Gastroesophageal sphincter (tissue), 4 donors: ENCODE measurements at regions not wholly inside any gene's neighbourhood (a gene's known extent, or its start where the extent isn't known, plus 50 kb on each side); places are given as distances from the start of the nearest gene placed in this dataset.
"Not testable (repeated sequence)": the region's sequence is repeated elsewhere in the genome, so short reads cannot be mapped to it uniquely, and the experiment has no call there.

ENCODE experiments used
- ATAC-seq: fragments of 150-250 bp; one replicate; pipeline ENCODE4 v1.9.1; 2016; ENCODE audit warnings: mild to moderate bottlenecking, moderate library complexity
- H3K27ac ChIP-seq, 4 donors: fragments of 200-600 bp; sonication (generic) in 3 of 4; 1 replicate in 3 of 4; 2 replicates in 1 of 4; pipeline ENCODE4 v1.5.1; 2016 to 2019
- H3K27me3 ChIP-seq: fragments of 200-600 bp; sonication (generic); one replicate; pipeline ENCODE4 v1.5.1; 2019
- H3K36me3 ChIP-seq, 2 donors: fragments of 200-600 bp; sonication (generic); one replicate each; pipeline ENCODE4 v1.5.1; 2019; ENCODE audit warnings: control low read depth in 1 of 2
- H3K4me1 ChIP-seq, 3 donors: fragments of 200-600 bp; sonication (generic); 1 replicate in 2 of 3; 2 replicates in 1 of 3; pipeline ENCODE4 v1.5.1; 2016 to 2019; ENCODE audit warnings: control low read depth in 2 of 3
- H3K4me3 ChIP-seq, 2 donors: fragments of 200-600 bp; sonication (generic); one replicate each; pipeline ENCODE4 v1.5.1; 2019; ENCODE audit warnings: mild to moderate bottlenecking in 1 of 2, moderate library complexity in 1 of 2
- H3K9me3 ChIP-seq, 3 donors: fragments of 200-600 bp; sonication (generic); one replicate each; pipeline ENCODE4 v1.5.1; 2017 to 2019; ENCODE audit warnings: control low read depth in 2 of 3
- EP300 ChIP-seq: sonication (generic); formaldehyde crosslinking; IDR thresholded peaks from one replicate; pipeline ENCODE4 v1.6.1; 2017; ENCODE audit warnings: antibody characterized with exemption, mild to moderate bottlenecking
- POLR2A ChIP-seq, 2 donors: fragments of 450-650 bp; IDR thresholded peaks; one replicate each; pipeline ENCODE4 v1.6.1; 2017; ENCODE audit warnings: antibody characterized with exemption in 2 of 2, mild to moderate bottlenecking in 2 of 2, moderate library complexity in 1 of 2
- POLR2AphosphoS5 ChIP-seq: sonication (generic); formaldehyde crosslinking; IDR thresholded peaks from one replicate; pipeline ENCODE4 v1.6.1; 2017; ENCODE audit warnings: antibody characterized with exemption
- WGBS, 2 donors: methylation state at CpG; one replicate each; pipeline ENCODE4 v1.1.5; 2018; ENCODE audit warnings: low coverage in 1 of 2; 5-methylcytosine and 5-hydroxymethylcytosine counted together
- TF ChIP-seq, protein P1 (sequence below), 4 experiments: fragments of 200-600 bp in 2 of 4; fragments of 450-650 bp in 2 of 4; sonication (generic) in 1 of 4; IDR thresholded peaks; one replicate each; pipeline ENCODE4 v1.5.1; 2017 to 2019; ENCODE audit warnings: antibody characterized with exemption in 4 of 4, mild to moderate bottlenecking in 2 of 4, moderate library complexity in 2 of 4

DNA sequence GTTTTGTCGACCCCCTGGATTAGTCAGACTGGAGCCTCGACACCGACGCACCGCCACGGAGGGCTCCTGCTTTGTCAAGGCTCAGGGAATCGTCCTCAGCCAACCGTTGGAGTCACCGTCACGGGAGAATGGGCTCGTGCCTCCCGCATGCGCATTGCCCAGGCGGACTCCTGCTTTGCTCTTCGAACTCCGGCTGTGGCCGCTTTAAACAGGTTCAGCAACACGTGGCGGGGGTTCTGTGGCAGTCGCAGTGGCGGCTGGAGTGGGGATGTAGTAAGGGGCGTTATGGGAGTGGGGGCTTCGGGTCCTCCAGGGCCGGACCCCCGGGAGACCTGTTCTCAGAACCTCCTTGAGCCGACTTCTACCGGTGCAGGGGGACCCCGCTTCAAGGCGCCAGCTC, 554.7 kb upstream of the ZNF337 start:
- not testable (repeated sequence) for H3K9me3 ChIP-seq, H3K27ac ChIP-seq, H3K4me1 ChIP-seq, ATAC-seq, H3K36me3 ChIP-seq, H3K27me3 ChIP-seq, H3K4me3 ChIP-seq
- WGBS, 2 donors = 97% methylated on average over 7 of the region's 29 CpGs; no CpG with 5 or more reads in 1 of the 2 donors

DNA sequence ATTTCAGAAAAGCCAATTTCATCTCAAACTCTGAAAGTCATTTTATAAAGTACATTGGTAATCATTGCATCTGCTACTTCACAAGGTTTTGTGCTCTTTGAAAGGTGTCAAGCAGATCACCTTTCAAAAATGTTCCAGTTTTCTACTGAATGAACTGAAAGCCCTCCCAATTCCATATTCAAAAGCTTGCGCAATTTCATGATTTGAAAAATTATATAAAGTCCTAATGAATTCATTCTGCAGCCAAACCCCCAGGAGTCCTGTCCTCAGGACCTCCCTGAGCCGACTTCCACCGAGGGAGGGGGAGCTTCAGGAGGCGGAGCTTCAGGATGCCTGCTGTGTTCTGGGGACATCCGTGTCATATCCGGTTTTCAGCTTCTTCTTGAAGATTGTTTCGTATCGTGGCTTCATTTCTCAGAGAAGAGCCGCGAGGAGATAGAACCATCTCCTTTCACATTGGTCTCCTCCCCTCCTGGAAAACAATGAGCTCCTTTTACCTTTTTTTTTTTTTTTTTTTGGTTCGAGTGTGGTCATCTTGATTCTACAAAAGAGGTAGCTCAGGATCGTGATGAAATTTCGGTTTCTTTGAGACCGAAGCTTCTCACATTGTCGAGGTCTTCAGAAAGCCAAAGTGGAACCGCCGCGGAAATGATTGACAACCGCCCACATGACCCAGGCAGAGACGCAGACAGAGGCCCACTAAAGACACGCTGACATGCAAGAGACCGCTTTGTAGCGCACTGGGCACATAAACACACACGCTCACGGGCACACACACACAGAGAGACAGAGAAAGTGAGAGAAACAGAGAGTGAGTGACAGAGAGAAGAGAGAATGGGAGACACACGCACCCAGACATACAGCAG, 553.8 kb upstream of the ZNF337 start:
- not testable (repeated sequence) for H3K4me3 ChIP-seq, H3K36me3 ChIP-seq, H3K27ac ChIP-seq, ATAC-seq, H3K4me1 ChIP-seq, H3K27me3 ChIP-seq, H3K9me3 ChIP-seq
- WGBS, 2 donors = 89% methylated on average over 12 of the region's 26 CpGs; no CpG with 5 or more reads in 1 of the 2 donors

DNA sequence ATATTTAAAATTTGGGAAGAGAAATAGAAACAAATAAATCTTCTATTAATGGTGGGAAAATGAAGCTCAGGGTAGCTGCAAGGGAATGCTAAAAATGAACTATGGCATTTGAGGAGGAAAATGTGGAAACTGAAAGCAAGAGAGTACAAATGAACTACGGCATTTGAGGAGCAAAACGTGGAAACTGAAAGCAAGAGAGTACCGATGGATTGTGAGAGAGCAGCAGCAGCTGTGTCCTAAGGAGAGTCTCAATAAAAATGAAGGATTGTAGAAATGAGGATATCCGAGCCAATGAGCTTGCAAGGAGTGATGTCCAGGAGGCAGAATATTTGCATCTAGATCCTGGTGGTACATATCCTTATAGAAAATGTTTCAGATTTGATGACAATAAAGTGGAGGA, 547.1 kb upstream of the ZNF337 start:
- H3K27ac ChIP-seq = no peak overlapping the region
- H3K36me3 ChIP-seq = no peaks in the 10 kb centered on the region
- H3K27me3 ChIP-seq = no peaks in the 10 kb centered on the region
- ATAC-seq = no peak
- TF ChIP-seq POLR2AphosphoS5 = no peak
- TF ChIP-seq, protein P1, sequence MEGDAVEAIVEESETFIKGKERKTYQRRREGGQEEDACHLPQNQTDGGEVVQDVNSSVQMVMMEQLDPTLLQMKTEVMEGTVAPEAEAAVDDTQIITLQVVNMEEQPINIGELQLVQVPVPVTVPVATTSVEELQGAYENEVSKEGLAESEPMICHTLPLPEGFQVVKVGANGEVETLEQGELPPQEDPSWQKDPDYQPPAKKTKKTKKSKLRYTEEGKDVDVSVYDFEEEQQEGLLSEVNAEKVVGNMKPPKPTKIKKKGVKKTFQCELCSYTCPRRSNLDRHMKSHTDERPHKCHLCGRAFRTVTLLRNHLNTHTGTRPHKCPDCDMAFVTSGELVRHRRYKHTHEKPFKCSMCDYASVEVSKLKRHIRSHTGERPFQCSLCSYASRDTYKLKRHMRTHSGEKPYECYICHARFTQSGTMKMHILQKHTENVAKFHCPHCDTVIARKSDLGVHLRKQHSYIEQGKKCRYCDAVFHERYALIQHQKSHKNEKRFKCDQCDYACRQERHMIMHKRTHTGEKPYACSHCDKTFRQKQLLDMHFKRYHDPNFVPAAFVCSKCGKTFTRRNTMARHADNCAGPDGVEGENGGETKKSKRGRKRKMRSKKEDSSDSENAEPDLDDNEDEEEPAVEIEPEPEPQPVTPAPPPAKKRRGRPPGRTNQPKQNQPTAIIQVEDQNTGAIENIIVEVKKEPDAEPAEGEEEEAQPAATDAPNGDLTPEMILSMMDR (IDR thresholded peaks at IDR 0.05) = no peak
- TF ChIP-seq POLR2A (IDR thresholded peaks at IDR 0.05) = no peak
- no peak for TF ChIP-seq EP300
- no peak overlapping the region for H3K4me3 ChIP-seq
- H3K9me3 ChIP-seq = peaks cover 0 to 3% (median 0%) of the 10 kb centered on the region in 3 donors
- H3K4me1 ChIP-seq = no peaks in the 10 kb centered on the region
- WGBS, 2 donors = 72 to 76% methylated on average over 4 of the region's 4 CpGs

DNA sequence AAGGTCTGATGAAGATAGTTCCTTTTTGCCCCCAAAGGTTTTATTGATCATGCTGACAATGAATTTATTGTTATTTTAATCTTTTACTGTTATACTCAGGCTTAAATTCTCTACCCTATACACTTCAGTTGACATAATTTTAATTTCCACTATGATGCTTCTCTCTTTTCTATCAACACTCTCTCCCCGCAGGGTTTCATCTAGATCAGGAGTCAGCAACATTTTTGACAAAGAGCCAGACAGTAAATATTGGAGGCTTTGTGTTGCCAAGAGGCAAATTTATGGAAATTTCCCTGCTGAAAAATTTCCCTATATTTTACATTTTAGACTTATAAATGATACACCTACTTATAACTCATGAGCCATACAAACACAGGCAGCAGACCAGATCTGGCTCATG, 524.0 kb upstream of the ZNF337 start:
- H3K27me3 ChIP-seq, H3K4me3 ChIP-seq, H3K9me3 ChIP-seq, H3K36me3 ChIP-seq, H3K27ac ChIP-seq, ATAC-seq, H3K4me1 ChIP-seq: not testable (repeated sequence)
- 33 to 67% methylated on average over 1 of the region's 1 CpG for WGBS, 2 donors

DNA sequence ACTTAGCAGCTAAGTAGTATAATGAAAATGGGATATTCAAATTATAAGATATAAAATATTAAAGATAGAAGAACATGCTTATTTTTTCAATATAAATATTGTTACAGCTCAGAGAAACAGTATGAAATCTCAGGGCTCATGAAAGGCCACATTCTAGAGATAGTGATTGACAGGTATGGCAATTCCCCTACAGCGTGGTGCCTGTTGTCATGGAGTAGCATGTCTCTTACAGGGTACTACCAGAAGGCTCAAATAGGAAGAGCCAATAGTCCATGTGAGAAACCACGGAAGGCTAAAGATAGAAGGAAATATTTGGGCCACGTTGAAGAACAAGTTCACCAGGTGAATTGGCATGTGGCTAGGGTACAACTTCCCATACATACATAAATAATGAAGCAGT, 522.9 kb upstream of the ZNF337 start:
- not testable (repeated sequence) for H3K27ac ChIP-seq, H3K4me3 ChIP-seq, H3K36me3 ChIP-seq, H3K4me1 ChIP-seq, H3K9me3 ChIP-seq, ATAC-seq, H3K27me3 ChIP-seq
- 63 to 69% methylated on average over 3 of the region's 3 CpGs for WGBS, 2 donors

DNA sequence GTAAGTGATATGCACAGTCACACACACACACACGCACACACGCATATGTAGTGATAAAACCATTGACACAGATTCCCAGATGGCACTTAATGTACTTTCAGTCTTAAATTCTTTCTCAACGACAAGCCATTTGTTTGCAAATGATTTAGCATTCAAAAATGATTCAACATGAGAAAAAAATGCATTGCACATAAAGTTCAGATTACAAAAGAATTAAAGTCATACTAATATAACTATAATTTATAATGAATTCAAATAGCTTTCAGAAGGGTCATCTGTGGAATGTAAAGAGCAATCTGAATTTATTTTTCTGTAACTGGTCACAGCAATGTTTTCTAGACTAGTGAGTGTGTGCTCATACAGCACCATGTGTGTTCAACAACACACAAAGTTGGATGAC, 521.6 kb upstream of the ZNF337 start:
- TF ChIP-seq EP300 = no peak
- TF ChIP-seq, protein P1 (IDR thresholded peaks at IDR 0.05) = no peak
- Histone ChIP-seq H3K9me3 (no peaks in the 10 kb centered on the region), H3K27ac (no peak overlapping the region), H3K27me3 (no peaks in the 10 kb centered on the region), H3K4me1 (no peaks in the 10 kb centered on the region), H3K4me3 (no peak overlapping the region), H3K36me3 (no peaks in the 10 kb centered on the region)
- WGBS, 2 donors = 63 to 78% methylated on average over 3 of the region's 3 CpGs
- ATAC-seq = no peak

DNA sequence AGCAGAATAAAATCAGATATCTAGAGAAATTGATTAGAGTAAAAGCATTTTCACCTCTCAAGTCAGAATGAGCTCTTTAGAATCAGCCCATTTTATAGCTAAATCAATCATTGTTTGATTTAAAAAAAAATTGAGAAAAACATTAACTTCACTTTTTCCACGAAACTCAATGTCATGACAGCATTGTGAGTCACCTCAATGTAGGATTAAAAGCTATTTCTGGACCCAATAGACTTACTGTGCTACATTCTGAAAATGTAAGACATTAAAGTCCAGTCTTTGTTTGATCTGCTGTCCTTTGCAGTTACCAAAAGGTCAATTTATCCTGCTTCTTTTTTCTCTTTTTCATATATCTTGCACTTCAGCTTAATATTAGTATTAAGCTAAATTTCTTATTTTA, 519.4 kb upstream of the ZNF337 start:
- no peak for ATAC-seq
- Histone ChIP-seq H3K9me3 (no peaks in the 10 kb centered on the region), H3K4me1 (no peaks in the 10 kb centered on the region), H3K36me3 (no peaks in the 10 kb centered on the region), H3K27me3 (no peaks in the 10 kb centered on the region), H3K27ac (no peak overlapping the region), H3K4me3 (no peak overlapping the region)
- 20 to 43% methylated on average over 1 of the region's 1 CpG for WGBS, 2 donors
- TF ChIP-seq POLR2A (IDR thresholded peaks at IDR 0.05) (no peak), EP300 (no peak), POLR2AphosphoS5 (no peak)
- TF ChIP-seq, protein P1 (IDR thresholded peaks at IDR 0.05) = no peak
